Caco-2 (cell line): ENCODE measurements at regions not wholly inside any gene's neighbourhood (a gene's known extent, or its start where the extent isn't known, plus 50 kb on each side); places are given as distances from the start of the nearest gene placed in this dataset.

Experiments
- BruUV-seq: library from RNA; stranded (reverse); fragments of 400-500 nt; replicated peaks from 2 replicates; lab custom pipeline; 2021; lab: Mats Ljungman, UMichigan
- CTCF ChIA-PET: fragments of 300-600 bp; sonication (Branson Sonifier 250); formaldehyde crosslinking; loops from one replicate; lab custom pipeline; 2022; ENCODE audit warnings: antibody characterized with exemption; lab: Charles Lee
- POLR2A ChIA-PET: fragments of 300-600 bp; sonication (Branson Sonifier 250); formaldehyde crosslinking; loops from one replicate; lab custom pipeline; 2022; ENCODE audit warnings: antibody characterized with exemption; lab: Charles Lee
- DNase-seq, 2 experiments: peaks; one replicate each; pipeline versions ENCODE4 v3.0.0 to v3.0.0-alpha.2; 2020 to 2022
- H3K27me3 ChIP-seq: replicated peaks from 2 replicates; pipeline ENCODE4 v1.6.0; 2011; ENCODE audit warnings: low read length; ENCODE audit not compliant: control insufficient read depth, insufficient read depth
- H3K36me3 ChIP-seq: 2 replicates; pipeline ENCODE4 v1.5.1; 2011; ENCODE audit warnings: low read length; ENCODE audit not compliant: control insufficient read depth, insufficient read depth
- H3K4me1 ChIP-seq: fragments of 250-450 bp; sonication (Bioruptor Pico); 2 replicates; pipeline ENCODE4 v1.5.1; 2020; ENCODE audit warnings: mild to moderate bottlenecking
- H3K4me3 ChIP-seq: 2 replicates; pipeline ENCODE4 v1.5.1; 2011; ENCODE audit warnings: low read depth, mild to moderate bottlenecking, control low read depth, low read length
- H3K9me3 ChIP-seq: fragments of 250-450 bp; sonication (Bioruptor Pico); 2 replicates; pipeline ENCODE4 v1.5.1; 2020; ENCODE audit warnings: mild to moderate bottlenecking, moderate library complexity
- H3K27ac Mint-ChIP-seq: one replicate; pipeline ENCODE4 v1.8.0; 2022; ENCODE audit warnings: mixed read lengths; ENCODE audit not compliant: unreplicated experiment
- H3K27me3 Mint-ChIP-seq: one replicate; pipeline ENCODE4 v1.8.0; 2022; ENCODE audit warnings: mixed read lengths; ENCODE audit not compliant: insufficient read depth, unreplicated experiment
- H3K36me3 Mint-ChIP-seq: one replicate; pipeline ENCODE4 v1.8.0; 2022; ENCODE audit warnings: mild to moderate bottlenecking, mixed read lengths; ENCODE audit not compliant: insufficient read depth, unreplicated experiment
- H3K4me1 Mint-ChIP-seq: one replicate; pipeline ENCODE4 v1.8.0; 2022; ENCODE audit warnings: low read depth, mixed read lengths; ENCODE audit not compliant: unreplicated experiment
- H3K4me3 Mint-ChIP-seq: one replicate; pipeline ENCODE4 v1.8.0; 2022; ENCODE audit warnings: mild to moderate bottlenecking, moderate library complexity, mixed read lengths; ENCODE audit not compliant: unreplicated experiment
- H3K9me3 Mint-ChIP-seq: one replicate; pipeline ENCODE4 v1.8.0; 2022; ENCODE audit warnings: mixed read lengths; ENCODE audit not compliant: unreplicated experiment
- CTCF ChIP-seq, 2 experiments: fragments of 200-600 bp in 1 of 2; IDR thresholded peaks; 1 replicate in 1 of 2; 2 replicates in 1 of 2; pipeline versions ENCODE4 v1.5.1 to v1.8.0; 2011 to 2022; ENCODE audit warnings: antibody characterized with exemption in 1 of 2, control low read depth in 1 of 2, inconsistent platforms in 1 of 2, low read depth in 1 of 2, low read length in 1 of 2, mild to moderate bottlenecking in 1 of 2, moderate library complexity in 1 of 2; ENCODE audit not compliant: insufficient read depth in 1 of 2, severe bottlenecking in 1 of 2, unreplicated experiment in 1 of 2
- intact Hi-C: fragments of 100-400 bp; cut with micrococcal nuclease; formaldehyde crosslinking; loops from one replicate; pipeline ENCODE4 v1.10.0; 2022; ENCODE audit not compliant: unreplicated experiment

- H3K36me3 ChIP-seq, result no peaks in the 10 kb centered on the region
- no peak overlapping the region for H3K4me3 Mint-ChIP-seq
- no peaks in the 10 kb centered on the region for H3K9me3 ChIP-seq
- ChIA-PET POLR2A (no interaction called here), CTCF (interaction anchor here (0.7 kb wide), 1 partner anchor 133 kb away, joined by 8 read pairs; no protein-coding TSS in a partner anchor)
- no peaks in the 10 kb centered on the region for H3K27me3 ChIP-seq
- H3K27me3 Mint-ChIP-seq, result no peaks in the 10 kb centered on the region
- TF ChIP-seq CTCF (IDR thresholded peaks at IDR 0.05; ENCODE audit: insufficient read depth in 1 of 2, low read depth in 1 of 2, low read length in 1 of 2, severe bottlenecking in 1 of 2, unreplicated experiment in 1 of 2), result no peak
- H3K4me1 ChIP-seq, result peaks cover 5% of the 10 kb centered on the region
- no peak overlapping the region for H3K27ac Mint-ChIP-seq
- no peaks in the 10 kb centered on the region for H3K9me3 Mint-ChIP-seq
- no peak for DNase-seq
- H3K4me1 Mint-ChIP-seq, result no peaks in the 10 kb centered on the region
- H3K4me3 ChIP-seq, result no peak overlapping the region
- intact Hi-C loops, result no loop called here
- no TSS peak for BruUV-seq
- peaks cover 4% of the 10 kb centered on the region for H3K36me3 Mint-ChIP-seq
Measured at GRCh38 chr4:151472297-151472696, 63.3 kb downstream of the FHIP1A start.

GRCh38 chr4:151472711-151473110 lies 63.7 kb downstream of the FHIP1A start:
- no peak for DNase-seq

GRCh38 chr4:151473521-151474097 lies 64.6 kb downstream of the FHIP1A start:
- no peaks in the 10 kb centered on the region for H3K9me3 ChIP-seq
- Mint-ChIP-seq H3K27me3 (no peaks in the 10 kb centered on the region), H3K4me3 (no peak overlapping the region), H3K36me3 (no peaks in the 10 kb centered on the region), H3K4me1 (no peaks in the 10 kb centered on the region), H3K27ac (no peak overlapping the region), H3K9me3 (no peaks in the 10 kb centered on the region)
- no peak for TF ChIP-seq CTCF (IDR thresholded peaks at IDR 0.05; ENCODE audit: insufficient read depth in 1 of 2, low read depth in 1 of 2, low read length in 1 of 2, severe bottlenecking in 1 of 2, unreplicated experiment in 1 of 2)
- no peak for DNase-seq
- POLR2A ChIA-PET, result no interaction called here
- H3K4me1 ChIP-seq, result peaks cover 5% of the 10 kb centered on the region; the same call in 1 of the 2 replicates
- BruUV-seq, result no TSS peak
- intact Hi-C loops, result no loop called here
- H3K27me3 ChIP-seq, result no peaks in the 10 kb centered on the region
- H3K36me3 ChIP-seq, result no peaks in the 10 kb centered on the region
- H3K4me3 ChIP-seq, result no peak overlapping the region
- CTCF ChIA-PET, result no interaction called here

More at GRCh38 chr4:151472711-151473110, 63.7 kb downstream of the FHIP1A start:
- Mint-ChIP-seq H3K27me3 (no peaks in the 10 kb centered on the region), H3K9me3 (no peaks in the 10 kb centered on the region), H3K27ac (no peak overlapping the region), H3K36me3 (no peaks in the 10 kb centered on the region), H3K4me1 (no peaks in the 10 kb centered on the region), H3K4me3 (no peak overlapping the region)
- H3K36me3 ChIP-seq, result no peaks in the 10 kb centered on the region
- POLR2A ChIA-PET, result no interaction called here
- CTCF ChIA-PET, result interaction anchor here (0.7 kb wide), 1 partner anchor 132 kb away, joined by 8 read pairs; no protein-coding TSS in a partner anchor
- TF ChIP-seq CTCF (IDR thresholded peaks at IDR 0.05; ENCODE audit: insufficient read depth in 1 of 2, low read depth in 1 of 2, low read length in 1 of 2, severe bottlenecking in 1 of 2, unreplicated experiment in 1 of 2), result no peak
- no peaks in the 10 kb centered on the region for H3K27me3 ChIP-seq
- H3K4me1 ChIP-seq, result peaks cover 5% of the 10 kb centered on the region
- H3K9me3 ChIP-seq, result no peaks in the 10 kb centered on the region
- BruUV-seq, result no TSS peak
- intact Hi-C loops, result no loop called here
- H3K4me3 ChIP-seq, result no peak overlapping the region
